ENCODE measurements at regions not wholly inside any gene's neighbourhood (a gene's known extent, or its start where the extent isn't known, plus 50 kb on each side); places are given as distances from the start of the nearest gene placed in this dataset.

DNA sequence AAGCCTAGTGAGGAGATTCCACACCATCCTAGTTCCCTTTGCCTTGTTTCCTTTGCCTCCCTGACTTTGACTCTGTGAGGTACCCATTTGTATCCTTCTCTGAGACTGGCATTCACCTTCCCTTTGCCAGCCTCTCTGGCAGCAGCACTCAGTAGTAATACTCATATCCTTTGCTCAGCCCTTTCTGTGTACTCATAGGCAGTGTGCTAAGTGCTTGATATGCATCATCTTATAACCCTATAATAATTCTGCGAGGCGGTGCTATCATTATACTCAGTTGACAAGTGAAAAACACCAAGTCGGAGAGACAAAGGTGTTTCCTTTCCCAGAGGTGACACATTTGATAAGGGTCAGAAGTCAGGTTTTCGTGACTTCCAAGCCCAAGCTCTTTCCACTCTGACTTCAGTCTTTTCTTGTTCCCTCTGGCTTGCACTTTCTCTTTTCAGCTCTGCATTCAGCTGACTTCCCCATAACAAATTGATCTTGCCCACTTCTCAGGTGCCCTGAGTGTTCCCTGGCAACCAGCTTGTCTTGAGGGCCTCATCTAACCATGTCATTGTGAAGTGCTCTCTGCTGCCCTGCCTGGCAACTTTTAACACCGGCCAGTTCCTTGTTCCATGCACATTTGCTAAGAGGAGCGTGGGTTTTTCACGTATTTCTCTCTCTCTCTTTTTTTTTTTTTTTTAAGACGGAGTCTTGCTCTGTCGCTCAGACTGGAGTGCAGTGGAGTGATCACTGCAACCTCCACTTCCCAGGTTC, 94.5 kb upstream of the UPP2 start:
- DNase-seq, result no peak

DNA sequence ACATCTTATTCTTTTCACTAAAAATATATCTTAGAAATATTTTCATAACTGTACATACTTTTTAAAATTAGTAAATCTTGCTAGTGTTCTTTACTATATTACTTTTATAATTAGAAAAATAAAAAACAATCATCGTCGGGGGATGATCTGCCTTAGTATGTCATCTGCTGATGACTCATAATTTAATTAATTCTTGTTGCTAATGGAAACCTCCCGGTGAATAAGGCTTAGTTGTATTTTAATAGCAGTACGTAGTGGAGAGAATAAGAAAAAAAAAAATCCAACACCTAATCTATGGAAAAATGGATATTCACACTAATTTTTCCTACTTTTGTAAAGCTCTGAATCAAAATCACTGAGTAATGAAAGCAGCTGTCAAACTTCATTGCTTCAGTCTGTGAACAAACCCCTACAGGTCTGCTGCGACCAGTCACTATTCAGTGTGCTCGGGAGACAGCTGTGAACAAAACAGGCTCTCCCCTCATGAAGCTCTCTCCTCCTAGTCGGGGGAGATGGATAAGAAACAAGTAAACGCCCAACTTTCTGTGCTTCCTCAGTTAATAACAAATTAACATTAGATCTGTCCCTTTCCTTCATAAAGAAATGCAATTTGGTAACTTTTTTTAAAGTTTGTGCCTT, 97.4 kb upstream of the UPP2 start:
- no peak for DNase-seq

DNA sequence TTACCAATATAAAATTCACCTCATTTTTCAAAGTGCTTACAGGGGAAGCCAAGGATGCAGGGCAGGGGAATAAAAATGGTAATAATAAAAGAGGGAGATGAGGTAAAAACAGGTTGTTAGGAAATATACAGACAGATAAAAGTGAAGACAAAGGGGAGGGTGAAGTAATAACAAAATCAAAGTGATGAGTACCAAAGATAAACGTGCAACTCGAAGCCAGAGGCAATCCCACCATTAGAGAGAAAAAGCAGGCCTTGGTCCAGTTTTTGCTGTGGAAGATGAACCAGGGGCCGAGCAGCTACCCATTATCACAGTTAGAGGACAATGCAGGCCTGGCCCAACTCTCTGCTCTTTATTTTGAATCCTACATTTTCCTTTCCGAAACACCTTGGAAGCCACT, 99.6 kb upstream of the UPP2 start:
- no peak for DNase-seq

DNA sequence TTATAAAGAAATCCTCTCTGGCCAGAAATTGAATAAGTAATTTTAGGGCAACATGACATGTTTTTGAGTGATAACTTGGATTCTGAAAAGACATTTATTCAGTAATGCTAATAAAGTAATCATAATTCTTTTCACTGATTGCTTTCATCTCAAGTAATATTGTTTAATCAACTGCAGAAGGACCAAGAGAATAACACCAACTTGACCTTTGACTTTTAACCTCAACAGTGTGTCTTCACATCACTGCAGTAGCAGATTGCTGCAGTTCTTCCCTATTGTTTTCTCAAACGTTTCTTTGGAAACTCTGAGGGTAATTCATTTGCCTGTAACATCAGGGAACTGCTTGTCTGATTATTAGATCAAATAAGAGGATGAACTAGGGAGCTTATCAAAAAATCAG, 104.9 kb upstream of the UPP2 start:
- DNase-seq, result no peak

DNA sequence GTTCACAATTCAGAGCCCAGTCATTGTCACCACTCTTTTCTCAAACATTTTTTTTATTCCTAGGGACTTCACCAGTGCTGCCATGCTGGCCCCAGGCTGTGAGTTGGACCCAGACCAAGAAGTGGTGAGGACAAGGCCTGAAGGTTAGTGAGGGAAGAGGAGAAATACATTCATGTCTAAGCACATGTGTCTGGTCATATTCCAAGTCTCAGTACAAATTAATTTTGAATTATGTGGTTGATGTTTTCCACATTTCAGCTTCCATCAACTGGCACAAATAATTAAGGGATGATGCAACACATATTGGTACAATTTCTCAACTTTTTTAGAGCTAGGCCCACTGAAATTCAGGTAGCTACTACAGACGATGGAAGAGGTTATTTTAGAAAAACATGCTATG, 106.6 kb upstream of the UPP2 start:
- no peak for DNase-seq

DNA sequence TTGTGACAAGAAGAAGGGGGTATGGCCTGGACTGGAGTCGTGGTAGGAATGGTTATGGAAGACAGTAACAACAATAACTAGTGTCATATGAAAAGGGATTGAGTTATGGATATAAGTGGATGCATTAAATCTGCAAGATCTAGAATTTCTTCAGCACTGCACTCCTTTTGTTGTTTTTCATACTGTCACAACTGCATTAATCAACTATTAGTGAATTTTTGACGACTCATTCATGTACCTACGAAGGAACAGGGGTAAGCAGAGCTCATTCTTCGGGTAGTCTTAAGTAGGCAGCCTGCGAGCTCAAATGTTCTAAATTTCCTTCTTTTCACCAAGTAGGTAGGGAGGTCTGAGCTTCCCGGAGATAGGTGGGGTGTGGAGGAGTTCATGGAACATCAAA, 109.7 kb upstream of the UPP2 start:
- no peak for DNase-seq

DNA sequence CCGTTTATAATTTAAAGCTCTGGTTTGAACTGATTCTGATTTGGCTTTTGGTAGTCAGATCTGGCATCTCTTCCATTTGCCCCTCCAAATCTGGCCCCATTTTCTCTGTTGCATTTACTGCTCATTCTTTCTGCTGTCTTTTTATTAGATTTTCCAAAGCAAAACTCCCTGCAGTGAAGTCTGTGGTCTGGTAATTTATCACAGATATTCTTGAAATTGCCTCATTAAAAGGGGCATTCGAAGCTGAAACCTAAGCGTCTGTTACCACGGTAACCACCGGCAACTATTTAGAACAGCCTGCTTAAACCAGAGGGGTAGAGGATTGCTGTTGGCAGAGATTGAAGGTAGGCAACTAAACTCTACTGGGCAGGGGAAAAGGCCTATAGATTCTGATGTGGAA, 111.5 kb upstream of the UPP2 start:
- no peak for DNase-seq

DNA sequence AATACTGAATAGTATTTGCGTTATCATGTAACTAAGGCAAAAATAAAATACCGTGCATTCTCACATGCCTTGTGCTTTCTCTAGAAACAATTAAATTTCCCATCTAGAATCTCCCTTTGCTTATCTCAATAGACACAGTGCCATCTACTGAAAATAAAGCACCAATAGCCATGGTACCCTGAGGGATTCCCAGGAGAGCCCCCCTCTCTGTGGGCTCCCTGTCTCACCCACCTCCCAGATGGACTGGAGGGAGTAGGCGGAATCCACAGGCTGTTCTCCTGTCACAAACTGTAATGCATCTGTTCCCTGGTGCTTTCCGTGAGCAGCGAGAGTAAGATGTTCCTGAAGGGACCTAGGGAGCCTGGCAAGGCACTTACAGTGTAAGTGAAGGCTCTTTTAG, 112.4 kb upstream of the UPP2 start:
- DNase-seq, result no peak

DNA sequence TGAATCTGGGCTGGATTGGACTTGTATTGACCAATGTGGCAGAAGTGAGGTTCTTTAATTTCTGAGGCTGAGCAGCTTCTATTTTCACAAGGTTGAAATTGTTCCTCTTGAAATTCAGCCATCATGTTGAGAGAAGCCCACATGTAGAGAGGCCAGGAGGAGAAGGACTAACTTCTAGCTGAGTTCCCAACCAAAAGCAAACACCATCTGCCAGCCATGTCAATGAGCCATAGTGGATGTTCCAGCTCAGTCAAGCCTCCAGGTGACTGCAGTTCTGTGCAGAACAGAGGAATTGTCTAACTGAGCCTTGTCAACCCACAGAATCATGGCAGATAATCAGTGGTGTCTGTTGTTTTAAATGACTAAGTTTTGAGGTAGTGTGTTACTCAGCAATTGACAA, 110.6 kb upstream of the ACVR1 start:
- DNase-seq, result no peak

DNA sequence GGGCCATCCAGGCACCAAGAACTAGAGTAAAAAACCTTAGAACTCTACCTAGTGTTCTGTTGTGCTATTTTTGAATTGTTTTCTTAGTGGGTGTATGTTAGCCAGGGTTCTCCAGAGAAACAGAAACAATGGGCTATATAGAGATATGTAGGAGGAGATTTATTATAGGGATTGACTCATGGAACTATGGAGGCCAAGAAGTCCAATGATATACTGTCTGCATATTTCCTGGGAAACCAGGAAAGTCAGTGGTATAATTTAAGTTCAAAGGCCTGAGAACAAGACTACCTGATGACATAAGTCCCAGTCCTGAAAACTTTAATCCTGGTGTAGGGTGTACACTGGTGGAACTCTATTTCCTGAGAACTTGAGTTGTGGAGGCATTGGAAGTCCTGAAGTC, 108.7 kb upstream of the ACVR1 start:
- no peak for DNase-seq

DNA sequence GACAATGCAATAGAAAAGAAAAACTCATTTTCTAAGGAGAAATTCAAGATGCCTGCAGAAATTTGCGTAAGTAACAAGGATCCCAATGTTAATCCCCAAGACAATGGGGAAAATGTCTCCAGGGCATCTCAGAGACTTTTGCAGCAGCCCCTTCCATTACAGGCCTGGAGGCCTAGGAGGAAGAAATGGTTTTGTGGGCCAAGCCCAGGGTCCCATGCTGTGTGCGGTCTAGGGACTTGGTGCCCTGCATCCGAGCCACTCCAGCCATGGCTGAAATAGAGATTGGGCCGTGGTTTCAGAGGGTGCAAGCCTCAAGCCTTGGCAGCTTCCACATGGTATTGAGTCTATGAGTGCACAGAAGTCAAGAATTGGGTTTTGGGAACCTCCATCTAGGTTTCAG, 103.9 kb upstream of the ACVR1 start:
- no peak for DNase-seq

DNA sequence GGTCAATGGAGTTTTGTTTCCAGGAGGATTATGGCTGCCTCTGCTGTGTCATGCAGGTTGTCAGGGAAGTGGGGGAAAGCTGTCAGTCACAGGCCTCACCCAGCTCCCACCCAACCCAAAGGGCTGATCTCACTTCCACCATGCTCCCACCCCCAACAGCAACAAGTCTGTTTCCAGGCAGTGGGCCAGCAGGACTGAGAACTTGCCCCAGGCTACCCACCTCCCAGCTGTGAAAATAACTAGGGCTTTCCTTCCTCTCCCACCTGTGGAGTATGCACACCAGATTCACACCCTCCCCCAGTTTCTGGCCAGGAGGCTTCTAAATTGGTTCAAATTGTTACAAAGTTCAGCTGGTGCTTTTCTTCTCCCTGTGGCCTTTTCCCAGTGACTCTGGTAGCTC, 95.6 kb upstream of the ACVR1 start:
- no peak for DNase-seq

DNA sequence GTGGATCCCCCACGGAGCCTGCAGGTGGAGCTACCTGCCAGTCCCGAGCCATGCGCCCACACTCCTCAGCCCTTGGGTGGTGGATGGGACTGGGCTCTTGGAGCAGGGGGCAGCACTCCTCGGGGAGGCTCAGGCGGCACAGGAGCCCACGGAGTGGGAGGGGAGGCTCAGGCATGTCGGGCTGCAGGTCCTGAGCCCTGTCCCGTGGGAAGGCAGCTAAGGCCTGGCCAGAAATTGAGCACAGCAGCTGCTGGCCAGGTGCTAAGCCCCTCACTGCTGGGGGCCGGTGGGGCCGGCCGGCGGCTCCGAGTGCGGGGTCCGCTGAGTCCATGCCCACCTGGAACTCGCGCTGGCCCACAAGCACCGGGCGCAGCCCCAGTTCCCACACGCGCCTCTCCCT, 91.7 kb upstream of the ACVR1 start:
- DNase-seq, result no peak

DNA sequence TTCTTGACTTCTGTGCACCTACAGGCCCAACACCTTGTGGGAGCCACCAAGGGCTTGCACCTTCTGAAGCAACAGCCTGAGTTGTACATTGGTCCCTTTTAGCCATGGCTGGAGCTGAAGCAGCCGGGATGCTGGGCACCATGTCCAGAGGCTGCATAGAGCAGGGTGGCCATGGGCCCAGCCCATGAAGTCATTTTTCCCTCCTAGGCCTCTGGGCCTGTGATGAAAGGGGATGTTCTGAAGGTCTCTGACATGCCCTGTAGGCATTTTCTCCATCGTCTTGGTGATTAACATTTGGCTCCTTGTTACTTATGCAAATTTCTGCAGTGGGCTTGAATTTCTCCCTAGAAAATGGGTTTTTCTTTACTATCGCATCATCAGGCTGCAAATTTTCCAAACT, 83.1 kb upstream of the ACVR1 start:
- DNase-seq, result no peak

DNA sequence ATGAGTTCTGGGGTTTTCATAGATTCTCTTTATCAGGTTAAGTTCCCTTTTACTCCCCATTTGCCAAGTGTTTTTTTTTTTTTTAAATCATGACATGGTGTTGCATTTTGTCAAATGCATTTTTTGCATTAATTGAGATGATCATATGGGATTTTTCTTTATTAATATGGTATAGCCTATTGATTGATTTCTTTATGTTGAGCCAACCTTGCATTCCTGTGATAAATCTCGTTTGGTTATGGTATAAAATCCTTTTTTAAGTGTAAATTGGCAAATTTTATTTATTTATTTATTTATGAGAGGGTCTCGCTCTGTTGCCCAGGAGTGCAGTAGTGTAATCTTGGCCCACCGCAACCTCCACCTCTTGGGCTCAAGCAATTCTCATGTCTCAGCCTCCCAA, 81.5 kb upstream of the ACVR1 start:
- no peak for DNase-seq

DNA sequence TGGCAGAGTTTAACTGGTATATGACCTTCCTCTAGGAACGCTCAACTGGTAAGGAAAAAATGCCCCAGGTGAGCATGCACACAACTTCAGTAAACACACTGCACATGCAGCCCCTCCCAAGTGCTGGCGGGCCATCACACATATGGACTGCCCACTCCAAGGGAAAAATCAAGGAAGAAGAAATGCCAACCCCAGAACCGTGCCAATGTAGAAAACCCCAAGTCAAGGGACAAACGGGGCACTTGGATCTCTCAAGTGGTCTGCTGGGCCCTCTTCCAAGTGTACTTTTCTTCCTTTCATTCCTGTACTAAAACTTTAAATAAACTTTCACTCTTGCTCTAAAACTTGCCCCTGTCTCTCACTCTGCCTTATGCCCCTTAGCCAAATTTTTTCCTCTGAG, 76.4 kb upstream of the ACVR1 start:
- DNase-seq, result no peak

DNA sequence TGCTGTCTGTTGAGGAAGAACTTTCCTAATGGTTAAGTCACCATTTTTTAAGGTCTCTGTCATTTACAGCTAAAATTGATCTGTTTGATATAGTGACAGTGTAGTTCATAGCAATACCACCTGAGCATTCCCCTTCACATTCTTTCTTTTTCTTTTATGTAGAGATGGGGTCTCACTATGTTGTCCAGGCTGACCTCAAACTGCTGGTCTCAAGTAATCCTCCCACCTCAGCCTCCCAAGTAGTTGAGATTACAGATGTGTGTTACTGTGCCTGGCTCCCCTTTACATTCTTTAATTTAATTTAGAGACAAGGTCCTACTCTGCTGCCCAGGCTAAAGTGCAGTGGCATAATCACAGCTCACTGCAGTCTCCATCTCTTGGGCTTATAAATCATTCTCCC, 72.7 kb upstream of the ACVR1 start:
- DNase-seq, result no peak

DNA sequence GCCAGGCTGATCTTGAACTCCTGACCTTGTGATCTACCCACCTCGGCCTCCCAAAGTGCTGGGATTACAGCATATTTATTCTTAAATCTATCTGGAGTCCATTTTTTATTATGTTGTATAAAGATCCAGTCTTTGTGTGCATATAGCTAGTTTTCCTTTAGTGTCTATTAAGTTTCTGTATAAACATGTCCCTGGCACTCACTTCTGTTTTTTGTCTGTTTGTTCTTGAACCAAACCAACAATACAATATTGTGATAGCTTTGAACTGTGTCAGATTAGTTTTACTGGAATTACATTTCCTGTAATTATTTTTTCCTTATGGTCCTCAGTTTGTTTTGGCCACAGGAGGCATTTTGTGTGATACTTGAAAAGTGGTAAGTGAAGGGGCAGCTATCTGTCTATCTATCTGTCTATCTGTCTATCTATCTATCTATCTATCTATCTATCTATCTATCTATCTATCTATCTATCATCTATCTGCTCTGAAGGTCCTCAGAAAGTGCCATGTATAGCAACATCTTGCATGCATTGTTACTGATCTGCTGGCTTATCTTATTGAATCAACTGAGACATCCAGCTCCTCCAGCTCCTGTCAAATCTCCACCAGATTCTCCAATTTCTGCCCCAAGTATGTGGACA, 70.9 kb upstream of the ACVR1 start:
- DNase-seq, result no peak

DNA sequence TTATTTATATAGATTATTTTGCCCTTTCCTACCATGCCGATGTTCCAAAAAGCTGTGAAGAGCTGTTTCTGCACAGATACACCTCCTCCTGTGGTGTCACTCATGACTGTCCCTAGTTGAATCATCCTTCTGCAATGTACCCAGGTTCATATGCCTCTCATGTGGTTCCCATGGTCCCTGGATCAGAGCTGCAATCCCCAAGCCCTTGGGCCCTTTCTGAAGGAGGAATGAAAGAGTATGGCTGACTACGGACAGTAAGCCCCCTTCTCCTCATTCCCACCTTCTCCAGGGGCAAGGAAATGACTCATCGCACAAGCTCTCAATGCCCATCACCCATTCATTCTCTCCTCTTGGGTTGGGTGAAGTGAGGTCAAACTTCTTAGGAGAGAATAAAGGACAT, 63.9 kb upstream of the ACVR1 start:
- DNase-seq, result no peak

DNA sequence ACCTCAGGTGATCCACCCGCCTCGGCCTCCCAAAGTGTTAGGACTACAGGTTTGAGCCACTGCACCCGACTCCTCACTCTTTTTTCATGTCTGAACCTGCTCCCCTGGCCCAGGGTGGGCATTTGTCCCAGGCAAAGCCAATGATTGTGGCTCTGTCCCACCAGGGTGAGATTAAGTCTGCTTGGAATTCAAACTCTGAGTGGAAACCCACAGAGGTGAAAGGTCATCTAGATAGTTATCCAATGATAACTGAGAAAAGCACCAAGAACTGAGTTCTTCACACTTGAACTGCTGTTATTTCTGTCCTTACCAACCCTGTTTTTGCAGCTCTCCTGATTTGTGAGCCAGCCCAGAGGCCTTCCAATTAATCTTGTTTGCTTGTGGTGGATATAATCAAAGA, 62.4 kb upstream of the ACVR1 start:
- no peak for DNase-seq

DNA sequence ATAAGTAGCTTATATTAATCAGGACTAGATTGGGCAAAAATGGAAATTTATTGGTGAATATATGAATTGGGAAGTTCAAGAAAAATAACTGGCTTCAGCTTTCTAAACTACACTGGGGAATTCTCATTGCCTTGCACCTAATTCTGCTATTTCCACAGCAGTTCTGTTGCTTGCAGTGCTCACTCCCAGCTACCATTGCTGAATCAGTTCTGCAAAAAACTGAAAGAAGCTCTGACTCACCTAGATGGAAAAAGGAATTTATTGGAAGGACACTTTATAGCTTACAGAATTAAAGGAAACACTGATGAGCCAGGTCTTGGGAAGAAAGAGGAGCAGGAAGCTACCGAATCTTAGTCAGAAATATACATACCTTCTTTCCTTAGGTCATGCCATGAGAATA, 60.3 kb upstream of the ACVR1 start:
- DNase-seq, result no peak

DNA sequence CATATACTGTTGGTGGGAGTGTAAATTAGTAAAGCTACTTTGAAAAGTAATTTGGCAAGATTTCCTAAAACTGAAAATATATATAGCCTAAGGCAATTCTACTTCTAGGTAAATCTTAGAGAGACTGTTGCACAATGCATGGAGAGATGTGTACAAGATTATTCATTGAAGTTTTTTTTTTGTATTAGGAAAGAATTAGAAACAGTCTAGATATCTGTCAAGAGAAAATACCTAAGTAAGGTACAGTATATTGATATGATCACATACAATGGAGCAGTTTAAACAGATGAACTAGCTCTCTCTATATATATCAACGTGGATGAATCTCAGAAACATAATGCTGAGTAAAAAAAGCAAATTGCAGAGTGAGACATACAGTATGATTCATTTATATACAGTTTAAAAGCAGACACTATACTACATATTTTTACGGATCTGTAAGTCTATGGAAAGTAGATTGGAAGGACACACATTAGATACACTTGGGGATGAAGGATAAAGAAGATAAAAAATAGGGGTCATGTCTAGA, 59.3 kb upstream of the ACVR1 start:
- DNase-seq, result no peak

DNA sequence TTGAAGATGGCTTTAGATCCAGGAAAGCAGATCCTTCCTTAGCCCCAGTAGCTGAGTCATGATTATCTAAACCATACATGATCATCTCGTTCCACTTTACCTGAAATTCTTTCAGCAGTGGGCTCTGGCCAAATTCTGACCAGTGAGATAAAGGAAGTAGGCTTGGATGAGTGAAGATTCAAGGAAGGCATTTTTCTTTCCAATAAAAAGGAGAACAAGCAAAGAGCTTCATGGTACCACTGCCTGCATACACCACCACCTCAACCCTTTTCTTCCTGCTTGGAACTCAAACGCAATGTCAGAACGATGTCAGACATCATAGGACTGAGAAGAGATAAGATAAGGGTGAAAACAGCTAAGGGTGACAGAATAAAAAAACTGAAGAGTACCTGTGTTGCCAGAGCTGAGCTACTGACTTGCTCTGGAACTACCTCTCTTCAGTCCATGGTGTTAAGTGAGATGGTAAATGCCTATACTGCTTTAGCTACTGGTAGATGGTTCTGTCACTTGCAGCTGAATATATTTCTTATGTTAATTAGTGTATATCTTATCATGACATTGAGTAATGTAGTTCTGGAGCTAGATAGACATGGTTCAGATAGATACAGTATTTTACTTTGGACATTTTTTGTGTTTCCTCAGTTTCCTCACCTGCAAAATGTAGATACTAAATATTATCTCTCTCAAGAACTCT, 58.7 kb upstream of the ACVR1 start:
- no peak for DNase-seq

Measured in activated CD8-positive, alpha-beta memory T cell treated with anti-CD3 and anti-CD28 coated beads for 24 hours (primary cell).